GM19468 (cell line): ENCODE measurements at regions not wholly inside any gene's neighbourhood (a gene's known extent, or its start where the extent isn't known, plus 50 kb on each side); places are given as distances from the start of the nearest gene placed in this dataset.
"Not testable (repeated sequence)": the region's sequence is repeated elsewhere in the genome, so short reads cannot be mapped to it uniquely, and the experiment has no call there.

Source experiments
- ATAC-seq: cut with Tn5 transposase; IDR thresholded peaks from one replicate; pipeline ENCODE4 v1.9.1; 2021; ENCODE audit warnings: mild to moderate bottlenecking, moderate library complexity, moderate number of reproducible peaks; ENCODE audit not compliant: unreplicated experiment; ENCODE audit errors: extremely low read depth

GRCh38 chr4:10388146-10388545 lies 69.1 kb downstream of the ZNF518B start:
- ATAC-seq = not testable (repeated sequence)

GRCh38 chr4:10385994-10386394 lies 71.2 kb downstream of the ZNF518B start:
- no peak for ATAC-seq

GRCh38 chr4:10384974-10385373 lies 72.3 kb downstream of the ZNF518B start:
- ATAC-seq = no peak

- ATAC-seq = no peak
Measured at GRCh38 chr4:10383417-10383816, 73.8 kb downstream of the ZNF518B start.

- ATAC-seq = not testable (repeated sequence)
Measured at GRCh38 chr4:10382171-10382570, 75.1 kb downstream of the ZNF518B start.

- no peak for ATAC-seq
Measured at GRCh38 chr4:10381146-10381545, 76.1 kb downstream of the ZNF518B start.

- ATAC-seq = no peak
Measured at GRCh38 chr4:10380735-10381134, 76.5 kb downstream of the ZNF518B start.

- ATAC-seq = no peak
Measured at GRCh38 chr4:10371869-10372471, 85.3 kb downstream of the ZNF518B start.

GRCh38 chr4:10371121-10371520 lies 86.1 kb downstream of the ZNF518B start:
- ATAC-seq = no peak

GRCh38 chr4:10369517-10369916 lies 87.7 kb downstream of the ZNF518B start:
- ATAC-seq = no peak

GRCh38 chr4:10366628-10367027 lies 90.6 kb downstream of the ZNF518B start:
- no peak for ATAC-seq

- ATAC-seq = no peak
Measured at GRCh38 chr4:10364194-10364593, 93.0 kb downstream of the ZNF518B start.

- no peak for ATAC-seq
Measured at GRCh38 chr4:10354746-10355145, 102.5 kb downstream of the ZNF518B start.

- no peak for ATAC-seq
Measured at GRCh38 chr4:10354225-10354624, 103.0 kb downstream of the ZNF518B start.

GRCh38 chr4:10353110-10353509 lies 104.1 kb downstream of the ZNF518B start:
- ATAC-seq = no peak

GRCh38 chr4:10348241-10348640 lies 109.0 kb downstream of the ZNF518B start:
- ATAC-seq = no peak

- no peak for ATAC-seq
Measured at GRCh38 chr4:10347815-10348214, 109.4 kb downstream of the ZNF518B start.

GRCh38 chr4:10347281-10347795 lies 109.9 kb downstream of the ZNF518B start:
- ATAC-seq = no peak

- ATAC-seq = no peak
Measured at GRCh38 chr4:10346023-10346422, 111.2 kb downstream of the ZNF518B start.

GRCh38 chr4:10345381-10345784 lies 111.8 kb downstream of the ZNF518B start:
- ATAC-seq = no peak

- ATAC-seq = no peak
Measured at GRCh38 chr4:10344824-10345223, 112.4 kb downstream of the ZNF518B start.

- no peak for ATAC-seq
Measured at GRCh38 chr4:10343656-10344055, 113.6 kb downstream of the ZNF518B start.
